H9 (cell line): ENCODE measurements at regions not wholly inside any gene's neighbourhood (a gene's known extent, or its start where the extent isn't known, plus 50 kb on each side); places are given as distances from the start of the nearest gene placed in this dataset.

Experiments used
- DNase-seq: peaks from one replicate; pipeline ENCODE4 v3.0.0-alpha.2; 2017
- H2AFZ ChIP-seq: one replicate; pipeline ENCODE4 v1.6.1; 2013; ENCODE audit warnings: mild to moderate bottlenecking, low read length, control low read depth, moderate library complexity
- H2AK5ac ChIP-seq: 2 replicates; pipeline ENCODE4 v1.6.1; 2013; ENCODE audit warnings: low read length, control low read depth, mixed read lengths; ENCODE audit not compliant: insufficient read length
- H2BK120ac ChIP-seq: one replicate; pipeline ENCODE4 v1.6.1; 2013; ENCODE audit warnings: low read depth, mild to moderate bottlenecking, low read length, control low read depth, inconsistent platforms; ENCODE audit not compliant: poor library complexity, severe bottlenecking
- H2BK12ac ChIP-seq: 2 replicates; pipeline ENCODE4 v1.6.1; 2013; ENCODE audit warnings: low read length, control low read depth, mixed read lengths, low read depth; ENCODE audit not compliant: insufficient read length
- H2BK15ac ChIP-seq: 2 replicates; pipeline ENCODE4 v1.6.1; 2013; ENCODE audit warnings: low read depth, low read length, control low read depth
- H2BK20ac ChIP-seq: one replicate; pipeline ENCODE4 v1.6.1; 2013; ENCODE audit warnings: low read depth, mild to moderate bottlenecking, low read length, control low read depth, inconsistent platforms; ENCODE audit not compliant: poor library complexity, severe bottlenecking
- H2BK5ac ChIP-seq: 2 replicates; pipeline ENCODE4 v1.6.1; 2013; ENCODE audit warnings: low read length, control low read depth, mixed read lengths; ENCODE audit not compliant: insufficient read length
- H3K14ac ChIP-seq: 2 replicates; pipeline ENCODE4 v1.6.1; 2013; ENCODE audit warnings: low read length, control low read depth; ENCODE audit not compliant: insufficient read depth
- H3K18ac ChIP-seq: 2 replicates; pipeline ENCODE4 v1.6.1; 2013; ENCODE audit warnings: low read depth, mild to moderate bottlenecking, mixed read lengths, low read length, control low read depth; ENCODE audit not compliant: insufficient read length
- H3K23ac ChIP-seq: 2 replicates; pipeline ENCODE4 v1.6.1; 2013; ENCODE audit warnings: low read length, control low read depth, mixed read lengths, low read depth; ENCODE audit not compliant: insufficient read length
- H3K23me2 ChIP-seq: 2 replicates; pipeline ENCODE4 v1.6.1; 2013; ENCODE audit warnings: low read depth, mild to moderate bottlenecking, mixed read lengths, low read length, control low read depth; ENCODE audit not compliant: insufficient read length, poor library complexity, severe bottlenecking
- H3K27ac ChIP-seq: 2 replicates; pipeline ENCODE4 v1.5.1; 2013; ENCODE audit warnings: low read length, control low read depth, mixed read lengths, low read depth; ENCODE audit not compliant: insufficient read length
- H3K27me3 ChIP-seq: 2 replicates; pipeline ENCODE4 v1.6.1; 2013; ENCODE audit warnings: low read length, control low read depth, inconsistent platforms; ENCODE audit not compliant: insufficient read depth
- H3K4ac ChIP-seq: 2 replicates; pipeline ENCODE4 v1.6.1; 2013; ENCODE audit warnings: low read depth, mild to moderate bottlenecking, control low read depth, inconsistent platforms, low read length, moderate library complexity
- H3K4me1 ChIP-seq: 2 replicates; pipeline ENCODE4 v1.6.1; 2013; ENCODE audit warnings: low read length, control low read depth, inconsistent platforms; ENCODE audit not compliant: insufficient read depth
- H3K4me2 ChIP-seq: 2 replicates; pipeline ENCODE4 v1.6.1; 2013; ENCODE audit warnings: low read length, control low read depth, mixed read lengths; ENCODE audit not compliant: insufficient read length, insufficient read depth
- H3K56ac ChIP-seq: 2 replicates; pipeline ENCODE4 v1.6.1; 2013; ENCODE audit warnings: low read depth, mild to moderate bottlenecking, mixed read lengths, low read length, control low read depth; ENCODE audit not compliant: insufficient read length
- H3K79me1 ChIP-seq: 2 replicates; pipeline ENCODE4 v1.6.1; 2013; ENCODE audit warnings: low read depth, mild to moderate bottlenecking, moderate library complexity, low read length, control low read depth, inconsistent platforms; ENCODE audit not compliant: insufficient read depth, poor library complexity, severe bottlenecking
- H3K79me2 ChIP-seq: 2 replicates; pipeline ENCODE4 v1.6.1; 2013; ENCODE audit warnings: low read length, control low read depth, inconsistent platforms; ENCODE audit not compliant: insufficient read depth
- H3K9ac ChIP-seq: 2 replicates; pipeline ENCODE4 v1.6.1; 2013; ENCODE audit warnings: low read length, control low read depth, mixed read lengths; ENCODE audit not compliant: insufficient read length; ENCODE audit errors: extremely low read depth
- H3K9me3 ChIP-seq: one replicate; pipeline ENCODE4 v1.6.1; 2013; ENCODE audit warnings: low read depth, low read length, inconsistent platforms; ENCODE audit not compliant: control insufficient read depth
- H3T11ph ChIP-seq: one replicate; pipeline ENCODE4 v1.6.1; 2013; ENCODE audit warnings: mild to moderate bottlenecking, low read length, control low read depth, inconsistent platforms
- H4K20me1 ChIP-seq: one replicate; pipeline ENCODE4 v1.6.1; 2013; ENCODE audit not compliant: control insufficient read depth, insufficient read length, insufficient read depth
- H4K5ac ChIP-seq: 2 replicates; pipeline ENCODE4 v1.6.1; 2013; ENCODE audit warnings: low read depth, mild to moderate bottlenecking, mixed read lengths, low read length, control low read depth; ENCODE audit not compliant: insufficient read length
- H4K8ac ChIP-seq: replicated peaks from 2 replicates; pipeline ENCODE4 v1.6.1; 2013; ENCODE audit warnings: low read length, control low read depth, mixed read lengths, low read depth; ENCODE audit not compliant: insufficient read length
- H4K91ac ChIP-seq: 2 replicates; pipeline ENCODE4 v1.6.1; 2013; ENCODE audit warnings: low read depth, mild to moderate bottlenecking, moderate library complexity, mixed read lengths, low read length, control low read depth; ENCODE audit not compliant: insufficient read length
- H3K27ac Mint-ChIP-seq, 3 experiments: 2 replicates in 2 of 3; 3 replicates in 1 of 3; pipeline ENCODE4 v1.8.0; 2020 to 2021; ENCODE audit warnings: mixed read lengths in 3 of 3, mild to moderate bottlenecking in 1 of 3, moderate library complexity in 1 of 3
- H3K27me3 Mint-ChIP-seq: 2 replicates; pipeline ENCODE4 v1.8.0; 2021; ENCODE audit warnings: low read depth, mild to moderate bottlenecking, moderate library complexity, mixed read lengths
- H3K36me3 Mint-ChIP-seq, 3 experiments: 2 replicates in 2 of 3; 3 replicates in 1 of 3; pipeline ENCODE4 v1.8.0; 2020 to 2021; ENCODE audit warnings: low read depth in 3 of 3, mixed read lengths in 3 of 3; ENCODE audit not compliant: insufficient read depth in 1 of 3
- H3K4me1 Mint-ChIP-seq, 2 experiments: 2 replicates each; pipeline ENCODE4 v1.8.0; 2020; ENCODE audit warnings: mixed read lengths in 2 of 2
- H3K4me3 Mint-ChIP-seq, 2 experiments: 2 replicates in 1 of 2; 3 replicates in 1 of 2; pipeline ENCODE4 v1.8.0; 2020 to 2021; ENCODE audit warnings: mild to moderate bottlenecking in 2 of 2, mixed read lengths in 2 of 2, moderate library complexity in 1 of 2
- H3K9me3 Mint-ChIP-seq, 2 experiments: 2 replicates in 1 of 2; 3 replicates in 1 of 2; pipeline ENCODE4 v1.8.0; 2020; ENCODE audit warnings: mild to moderate bottlenecking in 2 of 2, mixed read lengths in 2 of 2, moderate library complexity in 1 of 2
- CTCF ChIP-seq: fragments of 200-600 bp; sonication (generic); conservative IDR thresholded peaks from 3 replicates; pipeline ENCODE4 v1.8.0; 2021; ENCODE audit warnings: antibody characterized with exemption, mild to moderate bottlenecking
- WGBS: extraction: QIAGEN DNeasy Blood & Tissue Kit; methylation state at CpG from one replicate; pipeline ENCODE4 v1.1.7; 2013; ENCODE audit warnings: missing lambda C conversion rate, low lambda C conversion rate, mixed read lengths; ENCODE audit not compliant: insufficient read length; ENCODE audit errors: extremely low coverage; 5-methylcytosine and 5-hydroxymethylcytosine counted together

- no peak overlapping the region for H3K27ac ChIP-seq
- H3K27me3 Mint-ChIP-seq = no peaks in the 10 kb centered on the region
- H3T11ph ChIP-seq = no peak overlapping the region
- no peak overlapping the region for H2BK120ac ChIP-seq
- no peak for DNase-seq
- no peaks in the 10 kb centered on the region for H4K20me1 ChIP-seq
- H3K56ac ChIP-seq = no peak overlapping the region
- no peaks in the 10 kb centered on the region for H3K4me1 ChIP-seq
- H4K91ac ChIP-seq = no peak overlapping the region
- H4K8ac ChIP-seq = no peak overlapping the region
- H3K14ac ChIP-seq = no peak overlapping the region
- TF ChIP-seq CTCF = no peak
- H3K36me3 Mint-ChIP-seq = peaks cover 0 to 5% (median 0%) of the 10 kb centered on the region in 3 experiments; a peak in 1 of 7 replicates
- H4K5ac ChIP-seq = no peak overlapping the region
- no peak overlapping the region for H3K9ac ChIP-seq
- H3K79me1 ChIP-seq = no peaks in the 10 kb centered on the region
- H3K18ac ChIP-seq = no peak overlapping the region
- H2BK12ac ChIP-seq = no peak overlapping the region
- H2AFZ ChIP-seq = no peak overlapping the region
- H3K79me2 ChIP-seq = no peaks in the 10 kb centered on the region
- H2BK15ac ChIP-seq = no peak overlapping the region
- H3K23ac ChIP-seq = no peak overlapping the region
- H3K9me3 ChIP-seq = no peaks in the 10 kb centered on the region
- H3K23me2 ChIP-seq = no peaks in the 10 kb centered on the region
- H3K27ac Mint-ChIP-seq = no peak overlapping the region
- no peak overlapping the region for H3K4me2 ChIP-seq
- H2AK5ac ChIP-seq = no peak overlapping the region
- H3K27me3 ChIP-seq = no peaks in the 10 kb centered on the region
- no peaks in the 10 kb centered on the region for H3K9me3 Mint-ChIP-seq
- WGBS = 100% methylated on average over 1 of the region's 2 CpGs
- no peak overlapping the region for H3K4ac ChIP-seq
- peaks cover 0 to 2% of the 10 kb centered on the region in 2 experiments; a peak in 2 of 4 replicates for H3K4me1 Mint-ChIP-seq
- no peak overlapping the region for H2BK20ac ChIP-seq
- no peak overlapping the region for H3K4me3 Mint-ChIP-seq
- H2BK5ac ChIP-seq = no peak overlapping the region
Measured at GRCh38 chr1:81587426-81587825, 213.3 kb upstream of the ADGRL2 start.
